Endothelial cell of umbilical vein (primary cell): ENCODE measurements at regions not wholly inside any gene's neighbourhood (a gene's known extent, or its start where the extent isn't known, plus 50 kb on each side); places are given as distances from the start of the nearest gene placed in this dataset.

Experiments used
- BruUV-seq: library from RNA; stranded (reverse); fragments of 400-500 nt; replicated peaks from 2 replicates; lab custom pipeline; 2021; lab: Mats Ljungman, UMichigan
- CTCF ChIA-PET: fragments of 300-600, 350-600 bp; sonication (Branson Sonifier 250); formaldehyde crosslinking; loops from one replicate; lab custom pipeline; 2021; ENCODE audit warnings: antibody characterized with exemption, inconsistent platforms; lab: Charles Lee
- POLR2A ChIA-PET: fragments of 300-600, 350-600 bp; sonication (Branson Sonifier 250); formaldehyde crosslinking; loops from one replicate; lab custom pipeline; 2021; ENCODE audit warnings: antibody characterized with exemption, inconsistent platforms; lab: Charles Lee
- DNase-seq: peaks from one replicate; pipeline ENCODE4 v3.0.0-alpha.2; 2011; ENCODE audit warnings: low read depth, low spot score
- FAIRE-seq: peaks from 2 replicates; lab custom pipeline; 2011; peaks lifted over from hg19 to GRCh38; lab: Jason Lieb, UNC
- H2AFZ ChIP-seq: 2 replicates; pipeline ENCODE4 v1.6.0; 2012; ENCODE audit warnings: low read depth, low read length, control low read depth, inconsistent platforms
- H3K27ac ChIP-seq: 2 replicates; pipeline ENCODE4 v1.5.1; 2011; ENCODE audit warnings: low read depth, mild to moderate bottlenecking, control low read depth, low read length, moderate library complexity; ENCODE audit not compliant: insufficient read depth
- H3K27me3 ChIP-seq, 2 experiments: 2 replicates each; pipeline versions ENCODE4 v1.6.0 to v1.6.1; 2011; ENCODE audit warnings: low read length in 2 of 2, mixed read lengths in 1 of 2; ENCODE audit not compliant: control insufficient read depth in 2 of 2, insufficient read depth in 2 of 2
- H3K36me3 ChIP-seq, 2 experiments: 2 replicates in 1 of 2; 3 replicates in 1 of 2; pipeline ENCODE4 v1.5.1; 2011; ENCODE audit warnings: low read length in 2 of 2, mild to moderate bottlenecking in 1 of 2, moderate library complexity in 1 of 2; ENCODE audit not compliant: control insufficient read depth in 2 of 2, insufficient read depth in 2 of 2; ENCODE audit errors: extremely low read depth in 1 of 2
- H3K4me1 ChIP-seq: 3 replicates; pipeline ENCODE4 v1.5.1; 2011; ENCODE audit warnings: mild to moderate bottlenecking, low read length; ENCODE audit not compliant: control insufficient read depth, insufficient read depth; ENCODE audit errors: extremely low read depth
- H3K4me2 ChIP-seq: 2 replicates; pipeline ENCODE4 v1.6.1; 2011; ENCODE audit warnings: low read length, control low read depth, mixed read lengths; ENCODE audit not compliant: insufficient read depth
- H3K4me3 ChIP-seq, 3 experiments: fragments of 200-600 bp in 1 of 3; sonication (generic), shearing (Covaris generic) in 1 of 3; replicated peaks in 1 of 3; 2 replicates each; pipeline ENCODE4 v1.5.1; 2011 to 2016; ENCODE audit warnings: control low read depth in 3 of 3, low read length in 3 of 3, mild to moderate bottlenecking in 2 of 3, inconsistent platforms in 1 of 3, low read depth in 1 of 3, moderate library complexity in 1 of 3; ENCODE audit not compliant: insufficient read depth in 1 of 3
- H3K79me2 ChIP-seq: 2 replicates; pipeline ENCODE4 v1.6.0; 2012; ENCODE audit warnings: low read length, inconsistent platforms; ENCODE audit not compliant: control insufficient read depth, insufficient read depth
- H3K9ac ChIP-seq: replicated peaks from 2 replicates; pipeline ENCODE3; 2011; ENCODE audit warnings: low read length, control low read depth; ENCODE audit not compliant: insufficient read depth; ENCODE audit errors: extremely low read depth
- H3K9me1 ChIP-seq: replicated peaks from 3 replicates; pipeline ENCODE4 v1.6.0; 2011; ENCODE audit warnings: mild to moderate bottlenecking, low read length; ENCODE audit not compliant: control insufficient read depth, insufficient read depth; ENCODE audit errors: extremely low read depth
- H3K9me3 ChIP-seq: replicated peaks from 2 replicates; pipeline ENCODE4 v1.5.1; 2012; ENCODE audit warnings: low read length, inconsistent platforms; ENCODE audit not compliant: control insufficient read depth, insufficient read depth
- H4K20me1 ChIP-seq: replicated peaks from 2 replicates; pipeline ENCODE3; 2011; ENCODE audit warnings: mild to moderate bottlenecking, low read length; ENCODE audit not compliant: control insufficient read depth, insufficient read depth; ENCODE audit errors: extremely low read depth
- CTCF ChIP-seq, 2 donors: IDR thresholded peaks; 1 replicate in 1 of 2; 2 replicates in 1 of 2; pipeline ENCODE4 v1.5.1; 2011; ENCODE audit warnings: low read length in 2 of 2, mild to moderate bottlenecking in 2 of 2, moderate library complexity in 2 of 2, control low read depth in 1 of 2, inconsistent platforms in 1 of 2, low read depth in 1 of 2; ENCODE audit not compliant: insufficient read depth in 1 of 2; ENCODE audit errors: extremely low read depth in 1 of 2
- EZH2 ChIP-seq: IDR thresholded peaks from 2 replicates; pipeline ENCODE4 v1.6.1; 2012; ENCODE audit warnings: borderline replicate concordance, low read depth, mild to moderate bottlenecking, moderate library complexity, low read length, inconsistent platforms; ENCODE audit not compliant: severe bottlenecking
- FOS ChIP-seq: IDR thresholded peaks from 2 replicates; pipeline ENCODE4 v1.6.1; 2011; ENCODE audit warnings: mild to moderate bottlenecking, low read length, moderate library complexity, borderline replicate concordance; ENCODE audit not compliant: insufficient read depth
- GATA2 ChIP-seq: IDR thresholded peaks from 2 replicates; pipeline ENCODE4 v1.7.0; 2011; ENCODE audit warnings: low read depth, mild to moderate bottlenecking, moderate library complexity, mixed read lengths, low read length; ENCODE audit not compliant: insufficient read length, insufficient read depth
- JUN ChIP-seq: IDR thresholded peaks from 2 replicates; pipeline ENCODE4 v1.6.1; 2011; ENCODE audit warnings: borderline replicate concordance, low read depth; ENCODE audit not compliant: insufficient read length, insufficient read depth
- MAX ChIP-seq: IDR thresholded peaks from 2 replicates; pipeline ENCODE4 v1.6.1; 2011; ENCODE audit not compliant: insufficient read depth, insufficient read length
- MYC ChIP-seq: IDR thresholded peaks from one replicate; pipeline ENCODE4 v1.6.1; 2011; ENCODE audit warnings: mild to moderate bottlenecking, low read depth, low read length
- POLR2A ChIP-seq: IDR thresholded peaks from 2 replicates; pipeline ENCODE4 v1.6.1; 2012; ENCODE audit warnings: low read depth, mild to moderate bottlenecking, control low read depth, low read length
- POLR2AphosphoS5 ChIP-seq: IDR thresholded peaks from 2 replicates; pipeline ENCODE4 v1.6.1; 2012; ENCODE audit warnings: low read depth, mild to moderate bottlenecking, control low read depth, low read length, moderate library complexity; ENCODE audit not compliant: insufficient read depth
- dilution Hi-C: fragments of 300-500 bp; cut with MboI; formaldehyde crosslinking; loops from one replicate; pipeline ENCODE4 v1.15.0; 2019; ENCODE audit warnings: low sequenced_read_pairs; ENCODE audit not compliant: extremely low pct_ligation_motif_present
- intact Hi-C: fragments of 100-400 bp; cut with micrococcal nuclease; formaldehyde crosslinking; loops from one replicate; pipeline ENCODE4 v1.10.0; 2022

- H3K9me3 ChIP-seq, result no peaks in the 10 kb centered on the region
- H3K27ac ChIP-seq, result no peak overlapping the region
- TF ChIP-seq JUN (no peak), GATA2 (no peak), CTCF (IDR thresholded peaks at IDR 0.05; ENCODE audit: extremely low read depth in 1 of 2, insufficient read depth in 1 of 2, low read depth in 1 of 2, low read length in 2 of 2) (no peak), MAX (no peak), POLR2A (no peak), EZH2 (no peak), POLR2AphosphoS5 (no peak), FOS (no peak), MYC (no peak)
- H3K27me3 ChIP-seq, result no peaks in the 10 kb centered on the region
- H2AFZ ChIP-seq, result no peak overlapping the region
- FAIRE-seq, result no peak
- dilution Hi-C loops, result no loop called here
- BruUV-seq, result no TSS peak
- CTCF ChIA-PET, result interaction anchor here (1.2 to 1.3 kb wide), 2 partner anchors 13 to 391 kb away, joined by 3 read pairs; no protein-coding TSS in a partner anchor
- DNase-seq, result no peak
- no peaks in the 10 kb centered on the region for H3K4me1 ChIP-seq
- H4K20me1 ChIP-seq, result no peaks in the 10 kb centered on the region
- no peak overlapping the region for H3K4me3 ChIP-seq
- no peak overlapping the region for H3K9ac ChIP-seq
- no peaks in the 10 kb centered on the region for H3K36me3 ChIP-seq
- POLR2A ChIA-PET, result no interaction called here
- no peaks in the 10 kb centered on the region for H3K79me2 ChIP-seq
- no peak overlapping the region for H3K4me2 ChIP-seq
- intact Hi-C loops, result no loop called here
- no peaks in the 10 kb centered on the region for H3K9me1 ChIP-seq
Observed at GRCh38 chr2:236633219-236633570, 63.6 kb downstream of the ACKR3 start.
